Mucosa of gallbladder (tissue), 1 donor: ENCODE measurements at regions not wholly inside any gene's neighbourhood (a gene's known extent, or its start where the extent isn't known, plus 50 kb on each side); places are given as distances from the start of the nearest gene placed in this dataset.

Source experiments
- DNase-seq: peaks from one replicate; pipeline ENCODE4 v3.0.0-alpha.2; 2020; ENCODE audit warnings: low spot score
- donor health status: DM: no; HTN: no; CAD: no.

GRCh38 chr3:176431991-176432390 is 765.3 kb downstream of the TBL1XR1 start:
- no peak for DNase-seq

- no peak for DNase-seq
These were observed 766.3 kb downstream of the TBL1XR1 start for GRCh38 chr3:176431038-176431418.

- DNase-seq, result no peak
These were observed 766.8 kb downstream of the TBL1XR1 start for GRCh38 chr3:176430244-176431037.

GRCh38 chr3:176428552-176428951 is 768.7 kb downstream of the TBL1XR1 start:
- DNase-seq, result no peak

- DNase-seq, result no peak
These were observed 770.9 kb downstream of the TBL1XR1 start for GRCh38 chr3:176426371-176426770.

- no peak for DNase-seq
These were observed 780.4 kb downstream of the TBL1XR1 start for GRCh38 chr3:176416870-176417269.

GRCh38 chr3:176415661-176416295 is 781.5 kb downstream of the TBL1XR1 start:
- DNase-seq, result no peak

- no peak for DNase-seq
These were observed 784.5 kb downstream of the TBL1XR1 start for GRCh38 chr3:176412771-176413170.

GRCh38 chr3:176403531-176403930 is 793.8 kb downstream of the TBL1XR1 start:
- no peak for DNase-seq

GRCh38 chr3:176401211-176401610 is 796.1 kb downstream of the TBL1XR1 start:
- DNase-seq, result no peak

- no peak for DNase-seq
These were observed 798.1 kb downstream of the TBL1XR1 start for GRCh38 chr3:176399193-176399592.

GRCh38 chr3:176395240-176395639 is 802.0 kb downstream of the TBL1XR1 start:
- DNase-seq, result no peak

- DNase-seq, result no peak
These were observed 818.5 kb downstream of the TBL1XR1 start for GRCh38 chr3:176378789-176379188.

GRCh38 chr3:176376531-176376930 is 820.8 kb downstream of the TBL1XR1 start:
- no peak for DNase-seq

GRCh38 chr3:176375519-176375918 is 821.8 kb downstream of the TBL1XR1 start:
- no peak for DNase-seq

- no peak for DNase-seq
These were observed 835.0 kb downstream of the TBL1XR1 start for GRCh38 chr3:176362191-176362731.

- no peak for DNase-seq
These were observed 838.1 kb downstream of the TBL1XR1 start for GRCh38 chr3:176359211-176359610.

- DNase-seq, result no peak
These were observed 839.4 kb downstream of the TBL1XR1 start for GRCh38 chr3:176357891-176358290.

- DNase-seq, result no peak
These were observed 842.4 kb downstream of the TBL1XR1 start for GRCh38 chr3:176354843-176355242.

- no peak for DNase-seq
These were observed 844.5 kb downstream of the TBL1XR1 start for GRCh38 chr3:176352716-176353334.

- DNase-seq, result no peak
These were observed 845.9 kb downstream of the TBL1XR1 start for GRCh38 chr3:176351408-176351807.

- no peak for DNase-seq
These were observed 847.6 kb downstream of the TBL1XR1 start for GRCh38 chr3:176349706-176350105.
